ENCODE measurements at regions not wholly inside any gene's neighbourhood (a gene's known extent, or its start where the extent isn't known, plus 50 kb on each side); places are given as distances from the start of the nearest gene placed in this dataset.

DNA sequence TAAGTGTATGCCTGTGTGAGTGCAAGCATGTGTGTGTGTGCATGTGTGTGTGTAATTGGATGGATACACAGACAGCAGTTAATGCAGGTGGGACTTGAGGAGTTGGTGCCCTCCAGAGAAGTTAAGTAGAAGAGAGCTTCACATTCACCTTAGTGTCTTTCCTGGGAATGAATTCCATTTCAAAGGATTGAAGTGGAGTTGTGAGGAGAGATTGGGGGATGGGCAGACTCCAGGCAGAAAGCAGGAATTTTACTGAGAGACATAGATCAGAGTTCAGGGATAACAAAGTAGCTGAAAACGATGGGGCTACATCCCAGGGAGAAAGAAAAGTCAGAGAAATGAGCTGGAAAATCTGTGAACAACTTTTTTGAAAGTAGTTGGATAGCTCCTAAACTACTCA, 464.4 kb downstream of the TCERG1L start:
- DNase-seq = no peak

GRCh38 chr10:130848855-130849254, 462.7 kb downstream of the TCERG1L start:
- DNase-seq = no peak

DNA sequence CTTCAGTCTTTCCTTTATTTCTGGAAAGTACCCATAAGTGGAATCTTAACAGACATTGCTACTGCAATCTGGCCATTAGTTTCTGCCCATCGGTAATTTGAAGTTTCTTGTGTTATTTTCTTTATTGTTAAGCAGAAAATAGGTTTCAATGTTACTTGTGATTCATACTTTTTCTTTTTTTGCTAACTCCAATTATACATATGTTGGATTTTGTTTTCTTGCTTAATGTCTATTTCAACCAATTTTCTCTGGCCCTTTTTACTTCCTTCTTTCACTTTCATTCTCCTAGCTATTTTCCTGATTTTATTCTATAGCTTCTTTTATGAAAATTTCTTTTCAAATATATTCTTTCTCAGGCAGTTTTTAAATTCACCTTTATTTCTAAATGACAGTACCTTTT, 457.4 kb downstream of the TCERG1L start:
- DNase-seq = no peak

DNA sequence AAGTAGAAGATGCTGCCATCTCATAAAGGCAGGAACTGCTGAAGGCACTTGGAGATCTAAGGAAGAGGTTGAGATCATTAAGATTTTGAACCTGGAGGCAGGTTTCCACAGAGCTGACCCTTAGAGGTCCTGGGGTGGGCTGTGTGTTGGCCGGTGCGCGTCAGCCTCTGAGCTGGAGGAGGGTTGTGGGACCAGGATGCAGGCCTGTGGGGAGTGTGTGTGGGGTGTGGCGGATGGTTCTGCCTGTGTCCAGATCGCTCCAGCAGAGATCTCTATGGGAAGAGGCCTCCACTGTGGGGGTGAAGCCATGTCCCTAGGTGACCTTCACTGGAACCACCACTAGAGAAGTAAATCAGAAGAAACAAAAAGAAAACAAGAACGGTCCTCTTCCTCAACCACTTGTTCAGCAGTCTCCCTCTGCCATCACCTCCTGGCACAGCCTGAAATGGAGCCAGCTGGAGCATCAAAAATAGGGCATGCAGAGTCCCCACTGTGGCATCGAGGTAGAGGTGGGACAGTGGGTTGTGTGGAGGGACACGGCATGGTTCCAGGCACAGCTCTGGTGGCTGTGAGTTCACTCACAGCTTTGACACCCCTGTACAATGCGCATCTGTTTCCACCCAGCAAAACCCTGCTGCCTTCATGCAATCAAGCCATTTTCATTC, 453.8 kb downstream of the TCERG1L start:
- DNase-seq = no peak

DNA sequence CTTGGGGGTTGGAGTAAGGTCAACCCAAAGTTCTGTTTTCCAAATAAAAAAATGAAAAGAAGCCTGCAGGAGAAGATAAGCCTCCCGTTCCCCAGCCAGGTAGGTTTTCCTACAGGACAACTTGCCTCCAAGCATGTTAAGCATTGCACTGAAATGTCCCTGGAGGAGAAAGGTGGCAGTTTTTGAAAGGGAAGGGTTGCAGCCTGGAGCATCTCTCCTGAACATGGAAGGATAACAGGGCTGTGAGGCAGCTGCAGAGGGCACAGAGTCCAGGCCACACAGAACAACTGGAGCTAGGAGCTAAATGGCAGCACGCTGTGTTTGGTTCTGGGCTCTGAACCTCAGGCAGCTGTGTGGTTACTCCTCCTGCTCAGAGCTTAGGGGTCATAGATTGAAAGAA, 452.9 kb downstream of the TCERG1L start:
- DNase-seq = no peak

GRCh38 chr10:130859427-130859826, 452.1 kb downstream of the TCERG1L start:
- DNase-seq = no peak

DNA sequence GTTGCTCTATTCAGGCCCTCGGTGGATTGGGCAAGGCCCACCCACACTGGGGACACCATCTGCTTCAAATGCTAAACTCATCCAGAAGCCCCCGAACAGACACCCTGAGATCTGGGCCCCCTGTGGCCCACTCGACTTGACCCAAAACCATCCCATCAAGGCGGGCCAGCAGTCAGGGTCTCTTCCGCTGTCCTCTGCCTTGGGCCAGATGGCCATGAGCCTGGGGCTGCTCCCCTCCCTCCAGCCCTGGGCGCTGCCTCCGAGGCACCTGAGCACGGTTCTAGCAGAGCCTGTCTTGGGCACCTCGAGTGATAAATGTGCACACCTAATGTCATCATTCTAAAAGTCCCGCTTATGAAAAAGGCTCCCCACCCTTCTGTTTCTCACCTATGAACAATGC, 449.4 kb downstream of the TCERG1L start:
- no peak for DNase-seq

DNA sequence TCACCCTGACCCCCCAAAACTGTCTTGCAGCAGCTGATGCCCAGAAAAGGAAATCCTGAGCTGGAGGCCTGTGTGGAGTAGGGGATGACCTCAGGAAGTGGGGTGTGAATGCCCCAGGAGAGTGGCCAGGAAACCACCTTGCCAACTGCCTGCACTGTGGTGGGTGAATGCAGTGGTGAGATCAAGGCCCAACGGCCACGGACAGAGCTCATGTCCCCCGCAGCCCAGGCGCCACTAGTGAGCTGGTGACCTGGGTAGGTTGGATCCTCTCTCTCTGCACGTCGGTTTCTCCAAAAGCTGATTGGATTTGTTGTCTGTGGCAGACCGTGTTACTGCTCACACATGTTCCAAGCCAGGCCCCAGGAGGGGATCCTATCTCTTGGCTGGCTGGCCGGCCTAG, 448.9 kb downstream of the TCERG1L start:
- DNase-seq = no peak

DNA sequence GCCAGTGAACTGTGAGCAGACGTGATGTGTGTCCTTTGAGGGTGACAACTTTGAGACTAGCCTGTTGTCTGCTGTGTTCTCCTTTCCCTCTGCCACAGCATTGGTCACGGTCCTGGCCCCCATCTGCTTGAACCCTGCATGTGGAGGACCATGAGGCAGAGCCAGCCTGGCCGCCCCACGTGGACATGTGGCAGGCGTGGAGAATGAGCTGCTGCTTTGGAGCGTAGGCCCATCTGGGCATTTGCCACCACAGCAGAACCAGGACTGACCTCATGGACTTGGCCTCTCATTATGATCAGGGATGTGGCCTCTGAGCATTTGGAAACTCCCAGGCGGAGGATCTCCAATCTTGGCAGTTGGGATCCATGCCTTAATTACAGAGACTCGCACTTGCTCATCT, 448.5 kb downstream of the TCERG1L start:
- DNase-seq = no peak

GRCh38 chr10:130864961-130865818, 446.3 kb downstream of the TCERG1L start:
- no peak for DNase-seq

GRCh38 chr10:130866857-130867256, 444.7 kb downstream of the TCERG1L start:
- DNase-seq = no peak

- no peak for DNase-seq
Measured at GRCh38 chr10:130867446-130868194, 443.9 kb downstream of the TCERG1L start.

- no peak for DNase-seq
Measured at GRCh38 chr10:130869179-130869841, 442.2 kb downstream of the TCERG1L start.

DNA sequence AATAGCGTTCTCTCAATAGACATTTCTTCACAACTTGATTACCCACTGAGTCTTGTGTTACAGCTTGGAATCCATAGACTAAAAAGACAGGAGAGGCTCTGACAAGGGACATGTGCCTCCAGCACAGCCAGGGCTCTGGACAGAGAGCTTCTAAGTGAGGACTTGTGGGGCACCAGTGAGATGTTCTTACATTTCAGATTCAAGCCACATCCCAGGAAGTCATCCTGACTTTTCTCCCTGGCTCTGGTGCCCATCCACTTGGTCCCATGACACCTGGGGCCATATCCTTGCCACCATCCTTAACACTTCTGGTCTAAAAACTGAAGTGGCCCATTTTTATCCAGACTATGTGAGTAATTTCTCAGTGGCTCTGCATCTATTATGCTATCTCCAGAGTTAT, 440.1 kb downstream of the TCERG1L start:
- DNase-seq = no peak

DNA sequence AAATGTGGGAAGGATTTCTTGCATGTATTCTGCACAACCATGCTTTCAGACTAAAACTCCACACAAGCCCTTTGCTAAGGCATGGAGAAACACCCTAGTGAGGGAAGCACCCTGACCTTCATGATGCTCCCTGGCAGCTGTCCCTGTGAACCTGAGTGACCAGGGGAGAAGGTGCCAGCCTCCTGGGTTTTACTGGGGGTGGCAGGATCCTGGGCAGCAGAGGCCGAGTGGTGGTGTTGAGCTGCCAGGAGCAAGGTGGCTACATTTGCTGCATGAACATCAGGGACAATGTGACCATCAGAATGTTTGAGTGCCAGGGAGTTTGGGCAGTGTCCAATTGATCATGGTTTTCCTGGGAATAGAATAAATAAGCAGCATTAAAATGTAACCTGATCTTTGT, 437.9 kb downstream of the TCERG1L start:
- DNase-seq = no peak

GRCh38 chr10:130875116-130875515, 436.4 kb downstream of the TCERG1L start:
- no peak for DNase-seq

GRCh38 chr10:130875897-130876472, 435.5 kb downstream of the TCERG1L start:
- DNase-seq = no peak

- no peak for DNase-seq
Measured at GRCh38 chr10:130877126-130877525, 434.4 kb downstream of the TCERG1L start.

DNA sequence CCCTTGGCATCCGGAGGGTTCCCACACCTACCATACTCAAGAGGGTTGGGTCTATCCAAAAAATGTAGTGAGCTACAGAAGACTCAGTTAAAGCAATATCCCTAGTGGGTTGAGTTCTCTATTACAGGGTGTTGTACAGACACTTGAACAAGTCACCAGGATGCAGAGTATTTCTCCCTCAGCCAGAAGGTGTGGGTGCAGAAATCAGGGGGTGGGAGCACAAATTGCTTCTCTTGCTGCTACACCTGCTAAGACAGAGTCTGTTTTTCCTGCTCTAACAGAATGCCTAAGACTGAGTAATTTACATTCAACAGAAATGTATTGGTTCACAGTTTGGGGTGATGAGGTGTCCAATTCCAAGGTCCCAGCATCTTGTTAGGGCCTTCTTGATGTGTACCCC, 433.4 kb downstream of the TCERG1L start:
- DNase-seq = no peak

DNA sequence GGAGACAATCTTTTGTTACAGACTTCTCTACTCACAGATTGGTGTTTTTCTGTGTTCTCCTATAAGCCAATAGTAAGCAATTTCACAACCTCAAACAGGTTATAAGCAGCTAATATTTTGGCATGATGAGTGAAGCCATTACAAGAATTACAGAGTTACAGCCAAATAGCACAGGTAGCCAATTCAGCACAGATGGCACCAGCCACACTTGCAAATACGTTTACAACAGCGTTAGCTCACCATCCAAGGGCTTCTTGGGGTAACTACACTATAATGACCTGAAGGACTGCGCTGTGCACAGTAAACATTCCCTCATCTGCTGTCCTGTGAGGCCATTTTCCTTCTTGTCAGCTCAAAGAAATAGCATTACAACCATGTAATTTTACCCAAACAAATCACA, 428.6 kb downstream of the TCERG1L start:
- DNase-seq = no peak

DNA sequence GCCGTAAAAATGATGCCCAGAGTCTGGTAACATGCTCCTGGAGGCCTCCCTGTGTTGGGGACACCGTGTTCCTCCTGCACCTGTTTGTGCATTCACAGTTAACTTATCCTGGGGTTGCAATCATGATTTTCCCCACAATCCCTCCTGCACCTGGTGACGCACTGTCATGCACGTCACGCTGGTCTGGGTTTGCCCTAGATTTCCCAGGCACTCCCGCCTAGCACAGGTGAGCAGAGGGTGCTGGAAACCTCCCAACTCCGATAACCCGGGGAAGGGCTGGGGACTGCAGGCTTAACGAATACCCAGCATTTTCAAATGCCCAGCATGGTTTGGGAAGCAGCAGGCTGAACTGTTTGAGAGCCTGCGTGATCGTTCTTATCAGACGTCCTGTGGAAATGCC, 427.1 kb downstream of the TCERG1L start:
- no peak for DNase-seq

- DNase-seq = no peak
Measured at GRCh38 chr10:130885021-130885655, 426.4 kb downstream of the TCERG1L start.
